ENCODE measurements at regions not wholly inside any gene's neighbourhood (a gene's known extent, or its start where the extent isn't known, plus 50 kb on each side); places are given as distances from the start of the nearest gene placed in this dataset.

DNA sequence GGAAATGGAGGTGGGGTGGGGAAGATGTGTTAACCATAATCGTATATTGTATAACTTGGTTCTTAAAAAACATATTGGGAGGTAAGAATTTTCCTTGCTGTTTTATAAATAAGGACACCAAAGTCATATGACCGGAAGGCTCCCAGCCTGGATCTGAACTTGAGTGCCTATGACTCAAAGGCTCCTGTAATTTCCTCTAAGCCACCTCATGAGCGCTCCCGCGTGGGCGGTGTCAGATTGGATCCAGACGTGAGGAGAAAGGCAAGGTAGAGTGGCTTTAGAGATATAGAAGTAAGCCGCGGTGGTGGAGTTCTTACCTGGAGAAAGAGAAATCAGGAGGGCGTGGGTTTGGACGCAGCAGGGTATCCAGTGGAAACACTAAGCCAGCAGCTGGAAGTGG, 196.2 kb upstream of the NLRP1 start:
- DNase-seq (ENCODE audit: low spot score) = no peak
- intact Hi-C loops (cut with DNase I) = no loop called here

- intact Hi-C loops (cut with DNase I) = no loop called here
- no peak for DNase-seq (ENCODE audit: low spot score)
These were observed 197.1 kb upstream of the NLRP1 start for GRCh38 chr17:5781236-5781927.

DNA sequence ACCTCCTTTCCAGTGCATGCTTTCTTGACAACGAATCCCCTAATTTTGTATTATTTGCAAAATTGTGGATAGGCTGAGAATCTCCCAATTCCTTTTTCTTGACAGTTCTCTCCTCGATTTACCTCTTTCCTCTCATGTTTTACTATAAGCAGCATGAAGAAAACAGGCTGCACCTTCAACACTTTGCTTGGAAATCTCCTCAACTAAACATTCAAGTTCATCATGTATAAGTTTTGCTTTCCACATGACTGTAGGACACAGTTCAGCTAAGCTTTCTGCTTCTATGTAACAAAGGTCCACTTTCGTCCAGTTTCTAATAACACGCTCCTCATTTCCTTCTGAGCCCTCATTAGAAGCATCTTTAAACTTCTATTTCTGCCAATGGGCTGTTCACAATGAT, 199.0 kb upstream of the NLRP1 start:
- intact Hi-C loops (cut with DNase I) = no loop called here
- DNase-seq (ENCODE audit: low spot score) = no peak

DNA sequence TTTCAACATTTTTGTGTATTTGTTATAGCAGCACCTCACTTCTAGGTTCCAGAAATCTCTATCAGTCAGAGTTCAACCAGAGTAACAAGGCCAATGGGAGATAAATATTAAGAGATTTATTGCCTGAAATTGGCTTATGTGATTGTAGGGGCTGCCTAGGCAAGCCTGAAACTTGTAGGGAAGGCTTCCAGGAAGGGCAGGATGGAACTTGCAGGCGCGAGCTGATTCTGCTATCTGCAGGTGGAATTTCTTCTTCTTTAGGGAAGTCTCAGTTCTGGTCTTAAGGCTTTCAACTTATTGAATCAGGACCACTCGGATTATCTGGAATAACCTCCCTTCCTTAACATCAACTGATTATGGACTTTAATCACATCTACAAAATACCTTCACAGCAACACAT, 199.5 kb upstream of the NLRP1 start:
- intact Hi-C loops (cut with DNase I) = no loop called here
- DNase-seq (ENCODE audit: low spot score) = no peak

- intact Hi-C loops (cut with DNase I) = no loop called here
- DNase-seq (ENCODE audit: low spot score) = no peak
These were observed 200.5 kb upstream of the NLRP1 start for GRCh38 chr17:5784791-5785190.

- intact Hi-C loops (cut with DNase I) = no loop called here
- no peak for DNase-seq (ENCODE audit: low spot score)
These were observed 201.0 kb upstream of the NLRP1 start for GRCh38 chr17:5785338-5785737.

- intact Hi-C loops (cut with DNase I) = no loop called here
- no peak for DNase-seq (ENCODE audit: low spot score)
These were observed 201.7 kb upstream of the NLRP1 start for GRCh38 chr17:5785867-5786509.

GRCh38 chr17:5786510-5786875, 202.2 kb upstream of the NLRP1 start:
- DNase-seq (ENCODE audit: low spot score) = no peak
- intact Hi-C loops (cut with DNase I) = no loop called here

- intact Hi-C loops (cut with DNase I) = no loop called here
- DNase-seq (ENCODE audit: low spot score) = no peak
These were observed 204.1 kb upstream of the NLRP1 start for GRCh38 chr17:5788266-5788900.

- intact Hi-C loops (cut with DNase I) = no loop called here
- DNase-seq (ENCODE audit: low spot score) = no peak
These were observed 205.2 kb upstream of the NLRP1 start for GRCh38 chr17:5789528-5789927.

- DNase-seq (ENCODE audit: low spot score) = no peak
- intact Hi-C loops (cut with DNase I) = no loop called here
These were observed 208.8 kb upstream of the NLRP1 start for GRCh38 chr17:5793157-5793556.

DNA sequence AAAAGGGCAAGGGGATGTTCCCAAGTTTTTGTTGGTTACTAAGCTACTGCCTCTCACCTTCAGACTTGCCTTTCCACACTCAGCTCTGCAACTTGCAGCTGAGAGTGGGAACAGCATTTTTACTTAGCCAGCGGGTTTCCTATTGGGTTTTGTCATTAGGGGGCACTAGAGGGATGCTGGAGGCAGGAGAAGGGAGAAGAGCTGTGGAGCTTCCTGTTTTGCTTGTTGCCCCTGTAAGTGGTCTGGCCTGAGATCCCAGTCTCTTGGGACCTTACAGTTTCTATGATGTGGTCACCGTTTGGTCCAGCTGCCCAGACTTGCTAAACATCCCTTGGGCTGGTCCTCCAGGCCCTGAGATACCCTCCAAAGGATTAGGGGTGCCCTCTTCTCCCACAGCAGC, 209.6 kb upstream of the NLRP1 start:
- intact Hi-C loops (cut with DNase I) = no loop called here
- no peak for DNase-seq (ENCODE audit: low spot score)

- intact Hi-C loops (cut with DNase I) = no loop called here
- DNase-seq (ENCODE audit: low spot score) = no peak
These were observed 210.1 kb upstream of the NLRP1 start for GRCh38 chr17:5794385-5794784.

DNA sequence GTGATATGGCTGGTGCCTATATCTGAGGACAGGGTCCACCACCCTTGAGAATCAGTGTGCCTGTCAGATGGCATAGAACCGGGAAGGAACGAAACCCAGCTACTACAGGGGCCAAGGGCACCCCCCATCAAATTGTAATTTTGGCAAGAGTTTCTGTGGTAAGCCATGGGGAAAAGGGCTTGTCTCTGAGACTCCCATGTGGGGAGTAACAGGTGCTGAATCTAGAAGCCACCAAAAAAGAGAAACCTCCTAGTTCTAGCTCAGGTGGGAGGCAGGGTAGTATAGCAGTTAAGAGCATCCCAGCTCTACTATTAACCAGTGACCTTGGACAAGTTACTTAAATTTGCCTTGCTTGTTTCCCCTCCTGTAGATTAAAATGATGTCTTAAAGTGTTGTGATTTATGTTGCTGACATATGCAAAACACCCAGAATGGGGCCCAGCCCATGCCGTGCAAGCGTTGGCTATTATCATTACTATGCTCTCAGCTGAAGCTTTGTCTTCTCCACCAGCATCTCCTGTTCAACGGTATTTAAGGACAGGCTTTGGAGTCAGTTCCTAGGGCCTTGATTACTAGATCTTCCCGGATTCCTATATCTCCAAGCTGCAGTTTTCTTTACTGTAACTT, 210.7 kb upstream of the NLRP1 start:
- DNase-seq (ENCODE audit: low spot score) = no peak

GRCh38 chr17:5797447-5798050, 213.2 kb upstream of the NLRP1 start:
- intact Hi-C loops (cut with DNase I) = no loop called here
- no peak for DNase-seq (ENCODE audit: low spot score)

More for the DNA sequence above, 210.7 kb upstream of the NLRP1 start:
- intact Hi-C loops (cut with DNase I) = no loop called here

DNA sequence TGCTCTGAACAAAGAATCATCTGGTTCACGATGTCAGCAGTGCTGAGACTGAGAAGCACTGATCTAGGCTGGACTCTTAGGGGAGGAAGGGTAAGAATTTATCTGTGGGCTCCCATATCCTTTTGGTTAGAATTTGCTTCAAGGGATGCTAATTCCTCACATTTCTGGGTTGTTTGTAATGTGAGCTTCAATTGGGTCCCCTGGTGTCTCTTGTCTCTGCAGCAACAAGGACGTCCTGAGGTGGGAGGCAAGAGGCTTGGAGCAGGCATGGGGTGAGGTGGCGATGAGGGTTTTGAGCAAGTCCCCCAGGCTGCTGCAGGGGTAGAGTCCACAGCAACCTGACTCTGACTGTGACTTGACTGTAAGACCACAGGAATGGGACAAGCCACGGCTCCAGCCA, 213.8 kb upstream of the NLRP1 start:
- no peak for DNase-seq (ENCODE audit: low spot score)
- intact Hi-C loops (cut with DNase I) = no loop called here

GRCh38 chr17:5800131-5800530, 215.8 kb upstream of the NLRP1 start:
- no peak for DNase-seq (ENCODE audit: low spot score)
- intact Hi-C loops (cut with DNase I) = no loop called here

- intact Hi-C loops (cut with DNase I) = no loop called here
- no peak for DNase-seq (ENCODE audit: low spot score)
These were observed 216.3 kb upstream of the NLRP1 start for GRCh38 chr17:5800646-5801045.

- intact Hi-C loops (cut with DNase I) = no loop called here
- no peak for DNase-seq (ENCODE audit: low spot score)
These were observed 219.9 kb upstream of the NLRP1 start for GRCh38 chr17:5804251-5804650.

- no peak for DNase-seq (ENCODE audit: low spot score)
- intact Hi-C loops (cut with DNase I) = no loop called here
These were observed 224.7 kb upstream of the NLRP1 start for GRCh38 chr17:5809056-5809455.

Data from cardiac septum (tissue), 1 donor.